Brain microvascular endothelial cell (primary cell): ENCODE measurements at regions not wholly inside any gene's neighbourhood (a gene's known extent, or its start where the extent isn't known, plus 50 kb on each side); places are given as distances from the start of the nearest gene placed in this dataset.

Experiments
- DNase-seq: peaks from one replicate; pipeline ENCODE4 v3.0.0-alpha.2; 2020
- H3K27ac ChIP-seq: fragments of 250-450 bp; sonication (Bioruptor Pico); 2 replicates; pipeline ENCODE4 v1.5.1; 2020; ENCODE audit warnings: mild to moderate bottlenecking, moderate library complexity
- H3K27me3 ChIP-seq: fragments of 250-450 bp; sonication (Bioruptor Pico); replicated peaks from 2 replicates; pipeline ENCODE4 v1.5.1; 2020; ENCODE audit warnings: mild to moderate bottlenecking
- H3K36me3 ChIP-seq: fragments of 250-450 bp; sonication (Bioruptor Pico); replicated peaks from 2 replicates; pipeline ENCODE4 v1.5.1; 2020; ENCODE audit warnings: mild to moderate bottlenecking
- H3K4me3 ChIP-seq: 2 replicates; pipeline ENCODE4 v1.5.1; 2011; ENCODE audit warnings: low read depth, mild to moderate bottlenecking, control low read depth, low read length, moderate library complexity
- in situ Hi-C: cut with HindIII; loops from 2 replicates; pipeline ENCODE4 v1.10.0; 2017; ENCODE audit warnings: low sequenced_read_pairs, low pct_ligation_motif_present
- TF ChIP-seq, protein P1 (sequence below): IDR thresholded peaks from 2 replicates; pipeline ENCODE4 v1.5.1; 2011; ENCODE audit warnings: low read depth, mild to moderate bottlenecking, moderate library complexity, low read length, control low read depth, inconsistent platforms; ENCODE audit errors: missing control alignments

DNA sequence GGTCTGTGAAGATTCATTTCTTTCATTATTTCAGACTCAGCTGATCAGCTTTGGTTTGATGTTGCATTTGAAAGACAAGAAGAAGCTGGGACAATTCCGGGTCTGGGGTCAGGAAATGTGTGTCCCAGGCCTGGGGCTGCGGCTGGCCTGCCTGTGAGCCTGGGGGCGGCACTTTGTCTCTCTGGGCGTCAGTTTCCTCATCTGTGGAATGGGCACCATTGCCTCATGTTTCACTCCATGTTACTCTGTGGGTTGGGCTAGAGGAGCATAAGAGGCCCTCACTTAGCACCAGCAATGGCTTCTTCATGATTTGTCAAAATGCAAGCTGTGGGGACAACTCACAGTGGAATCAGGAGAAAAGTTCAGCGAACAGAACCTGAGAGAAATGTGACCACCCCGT is 570.1 kb downstream of the VRK1 start:
- TF ChIP-seq, protein P1, sequence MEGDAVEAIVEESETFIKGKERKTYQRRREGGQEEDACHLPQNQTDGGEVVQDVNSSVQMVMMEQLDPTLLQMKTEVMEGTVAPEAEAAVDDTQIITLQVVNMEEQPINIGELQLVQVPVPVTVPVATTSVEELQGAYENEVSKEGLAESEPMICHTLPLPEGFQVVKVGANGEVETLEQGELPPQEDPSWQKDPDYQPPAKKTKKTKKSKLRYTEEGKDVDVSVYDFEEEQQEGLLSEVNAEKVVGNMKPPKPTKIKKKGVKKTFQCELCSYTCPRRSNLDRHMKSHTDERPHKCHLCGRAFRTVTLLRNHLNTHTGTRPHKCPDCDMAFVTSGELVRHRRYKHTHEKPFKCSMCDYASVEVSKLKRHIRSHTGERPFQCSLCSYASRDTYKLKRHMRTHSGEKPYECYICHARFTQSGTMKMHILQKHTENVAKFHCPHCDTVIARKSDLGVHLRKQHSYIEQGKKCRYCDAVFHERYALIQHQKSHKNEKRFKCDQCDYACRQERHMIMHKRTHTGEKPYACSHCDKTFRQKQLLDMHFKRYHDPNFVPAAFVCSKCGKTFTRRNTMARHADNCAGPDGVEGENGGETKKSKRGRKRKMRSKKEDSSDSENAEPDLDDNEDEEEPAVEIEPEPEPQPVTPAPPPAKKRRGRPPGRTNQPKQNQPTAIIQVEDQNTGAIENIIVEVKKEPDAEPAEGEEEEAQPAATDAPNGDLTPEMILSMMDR: no peak
- in situ Hi-C loops: no loop called here
- Histone ChIP-seq H3K27ac (no peak overlapping the region), H3K4me3 (no peak overlapping the region), H3K27me3 (no peaks in the 10 kb centered on the region), H3K36me3 (no peaks in the 10 kb centered on the region)
- DNase-seq: no peak

DNA sequence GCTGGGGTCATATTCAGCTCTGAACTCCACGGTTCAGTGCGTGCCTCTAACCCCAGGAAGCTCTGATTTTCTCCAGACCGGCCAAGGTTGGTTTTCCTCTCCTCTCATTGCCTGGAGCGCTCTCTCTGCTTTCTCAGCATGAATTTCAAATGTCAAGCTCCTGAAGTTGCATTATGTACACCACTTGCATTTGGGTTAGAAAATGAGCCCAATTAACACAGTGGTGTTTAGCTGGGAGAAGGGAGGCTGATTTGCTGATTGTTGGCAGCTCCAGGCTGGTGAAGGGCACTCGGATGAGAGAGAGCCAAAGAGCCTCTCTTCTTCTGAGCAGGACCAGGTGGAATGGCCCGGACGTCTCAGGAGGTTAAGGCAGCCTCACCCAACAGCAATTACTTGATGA is 570.9 kb downstream of the VRK1 start:
- no peak for DNase-seq
- no peak overlapping the region for H3K4me3 ChIP-seq
- no peaks in the 10 kb centered on the region for H3K36me3 ChIP-seq
- TF ChIP-seq, protein P1: no peak
- H3K27me3 ChIP-seq: no peaks in the 10 kb centered on the region
- in situ Hi-C loops: no loop called here
- H3K27ac ChIP-seq: no peak overlapping the region

DNA sequence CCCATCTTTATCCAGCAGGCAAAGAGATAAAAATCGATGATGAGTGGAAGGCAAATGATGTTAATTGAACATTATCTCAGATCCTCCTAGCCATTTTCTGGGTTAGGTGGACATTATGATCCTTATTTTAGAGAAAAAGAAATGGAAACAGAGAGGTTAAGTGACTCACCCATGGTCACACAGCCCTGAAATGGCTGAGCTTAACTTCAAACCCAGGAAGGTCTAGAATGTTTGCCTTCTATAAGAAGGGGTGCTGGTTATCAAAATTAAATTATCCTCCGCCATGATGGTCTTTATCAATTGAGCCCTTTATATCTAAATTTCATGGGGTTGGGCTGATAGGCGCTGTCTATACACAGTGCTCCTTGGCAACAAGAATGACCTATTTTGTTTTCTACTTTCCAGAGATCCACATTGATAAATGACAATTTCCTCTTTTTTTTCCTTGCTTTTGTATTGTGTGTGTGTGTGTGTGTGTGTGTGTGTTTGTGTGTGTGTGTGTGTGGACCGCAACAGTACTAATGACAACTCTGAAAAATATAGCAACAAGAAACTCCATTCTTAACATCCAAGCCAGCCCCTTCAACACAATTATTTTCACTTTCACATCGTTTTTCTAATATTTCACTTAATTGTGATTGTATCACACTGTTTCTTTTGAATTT is 571.9 kb downstream of the VRK1 start:
- TF ChIP-seq, protein P1: no peak
- Histone ChIP-seq H3K27ac (no peak overlapping the region), H3K4me3 (no peak overlapping the region), H3K36me3 (no peaks in the 10 kb centered on the region), H3K27me3 (no peaks in the 10 kb centered on the region)
- in situ Hi-C loops: no loop called here
- DNase-seq: no peak

DNA sequence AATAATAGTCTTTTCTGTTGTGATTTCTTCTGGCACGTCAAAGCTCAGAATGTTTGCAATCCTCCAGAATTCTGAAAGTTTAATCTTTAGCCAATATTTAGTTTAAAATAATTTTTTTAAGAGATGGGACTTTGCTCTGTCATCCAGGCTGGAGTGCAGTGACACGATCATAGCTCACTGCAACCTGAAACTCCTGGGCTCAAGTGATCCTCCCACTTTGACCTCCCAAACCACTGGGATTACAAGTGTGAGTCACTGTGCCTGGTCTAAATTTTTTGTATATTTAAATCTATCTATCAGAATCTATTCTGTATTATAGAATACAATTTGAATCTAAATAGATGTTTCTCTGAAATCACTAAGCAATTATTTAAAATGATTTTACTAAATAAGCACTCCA is 572.7 kb downstream of the VRK1 start:
- in situ Hi-C loops: no loop called here
- Histone ChIP-seq H3K4me3 (no peak overlapping the region), H3K36me3 (no peaks in the 10 kb centered on the region)

DNA sequence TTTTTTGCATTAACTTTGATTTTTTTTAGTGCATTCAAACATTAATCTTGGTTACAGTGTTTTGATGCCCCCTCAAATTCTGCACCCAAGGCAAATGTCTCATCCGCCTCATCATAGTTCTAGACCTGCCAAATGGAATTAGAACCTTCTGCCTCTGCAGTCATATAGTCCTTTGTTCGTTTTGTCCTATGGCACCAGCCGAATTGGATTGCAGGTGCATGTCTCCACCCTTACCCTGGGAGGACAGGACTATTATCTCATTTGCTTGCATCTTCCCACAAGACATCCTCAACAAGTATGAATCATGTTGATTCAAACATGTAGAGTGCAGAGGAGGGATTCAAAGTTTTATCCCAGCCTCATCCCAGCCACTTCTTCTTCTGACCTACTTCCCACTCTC is 579.1 kb downstream of the VRK1 start:
- DNase-seq: no peak
- Histone ChIP-seq H3K4me3 (no peak overlapping the region), H3K36me3 (no peaks in the 10 kb centered on the region), H3K27me3 (no peaks in the 10 kb centered on the region), H3K27ac (no peak overlapping the region)
- in situ Hi-C loops: no loop called here
- TF ChIP-seq, protein P1: no peak

More for the DNA sequence above, 572.7 kb downstream of the VRK1 start:
- Histone ChIP-seq H3K27ac (no peak overlapping the region), H3K27me3 (no peaks in the 10 kb centered on the region)
- TF ChIP-seq, protein P1: no peak
- no peak for DNase-seq

DNA sequence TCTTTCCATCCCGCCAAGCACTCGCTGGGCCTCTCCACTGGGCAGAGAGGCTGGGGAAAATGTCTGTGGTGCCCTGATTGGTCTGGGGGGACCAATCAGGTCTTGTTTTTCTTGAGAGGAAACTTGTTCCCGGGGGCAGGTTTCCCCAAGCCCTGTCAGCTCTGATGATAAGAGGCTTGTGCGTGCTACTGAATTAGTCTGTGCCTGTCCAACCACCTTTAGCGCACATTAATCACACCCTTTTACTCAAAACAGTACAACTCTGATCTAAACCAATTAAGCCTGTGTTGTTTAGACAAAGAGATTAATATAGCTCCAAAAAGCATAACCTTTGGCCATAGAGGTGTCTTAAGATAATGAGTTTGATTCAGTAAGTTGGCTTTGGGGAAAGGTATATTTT is 580.4 kb downstream of the VRK1 start:
- Histone ChIP-seq H3K27ac (no peak overlapping the region), H3K36me3 (no peaks in the 10 kb centered on the region), H3K27me3 (no peaks in the 10 kb centered on the region), H3K4me3 (no peak overlapping the region)
- in situ Hi-C loops: no loop called here
- TF ChIP-seq, protein P1: no peak
- DNase-seq: no peak
